ENCODE measurements at regions not wholly inside any gene's neighbourhood (a gene's known extent, or its start where the extent isn't known, plus 50 kb on each side); places are given as distances from the start of the nearest gene placed in this dataset.

GRCh38 chr15:70212963-70213315 is 115.2 kb upstream of the TLE3 start:
- Histone ChIP-seq H3K9me3 (ENCODE audit: insufficient read depth in 2 of 2, low read depth in 1 of 2, low read length in 1 of 2) (no peaks in the 10 kb centered on the region), H3K23me2 (ENCODE audit: low read depth, low read length) (no peaks in the 10 kb centered on the region), H4K5ac (ENCODE audit: insufficient read length, low read depth, low read length) (no peak overlapping the region), H3K56ac (replicated peaks; ENCODE audit: insufficient read length, low read depth, low read length) (no peak overlapping the region), H2AK5ac (ENCODE audit: low read depth, low read length) (no peak overlapping the region), H3K4ac (replicated peaks; ENCODE audit: insufficient read length, low read depth, low read length) (no peak overlapping the region), H2BK20ac (ENCODE audit: low read length) (no peak overlapping the region), H3K4me3 (ENCODE audit: extremely low read depth in 1 of 4, insufficient read depth in 2 of 4, low read depth in 3 of 4, low read length in 4 of 4) (no peak overlapping the region), H2BK5ac (ENCODE audit: low read depth, low read length) (no peak overlapping the region), H2BK15ac (ENCODE audit: low read length) (no peak overlapping the region), H3K9ac (replicated peaks in 1 of 4; ENCODE audit: extremely low read depth in 1 of 4, low read depth in 3 of 4, low read length in 3 of 4) (no peak overlapping the region), H3K14ac (ENCODE audit: insufficient read length) (no peak overlapping the region), H3K36me3 (ENCODE audit: control insufficient read depth in 2 of 4, insufficient read depth in 4 of 4, low read length in 3 of 4) (no peaks in the 10 kb centered on the region), H3K79me2 (ENCODE audit: control insufficient read depth in 1 of 2, insufficient read depth in 2 of 2, low read length in 2 of 2) (no peaks in the 10 kb centered on the region), H2AFZ (ENCODE audit: low read length) (no peak overlapping the region), H4K91ac (replicated peaks; ENCODE audit: insufficient read length, low read length) (no peak overlapping the region), H4K8ac (ENCODE audit: extremely low read depth, insufficient read depth, low read length) (no peak overlapping the region), H3K18ac (ENCODE audit: extremely low read depth, low read length) (no peak overlapping the region), H3K27ac (ENCODE audit: low read depth, low read length) (no peak overlapping the region), H3K4me1 (replicated peaks in 1 of 4; ENCODE audit: control insufficient read depth in 3 of 4, insufficient read depth in 4 of 4, low read length in 3 of 4) (peaks cover 0 to 7% (median 1%) of the 10 kb centered on the region in 4 experiments; a peak in 4 of 7 replicates), H3K23ac (ENCODE audit: insufficient read length) (no peak overlapping the region), H3K27me3 (replicated peaks in 1 of 4; ENCODE audit: control insufficient read depth in 3 of 4, extremely low read depth in 1 of 4, insufficient read depth in 3 of 4, low read length in 3 of 4) (no peaks in the 10 kb centered on the region), H4K20me1 (replicated peaks in 1 of 2; ENCODE audit: control insufficient read depth in 1 of 2, insufficient read depth in 2 of 2, low read length in 2 of 2) (no peaks in the 10 kb centered on the region), H3K4me2 (ENCODE audit: insufficient read depth in 1 of 2, low read depth in 2 of 2, low read length in 2 of 2) (peak overlapping the region in 1 of 2 experiments; percentile 8; a peak in 1 of 4 replicates), H3K79me1 (ENCODE audit: low read depth, low read length) (no peaks in the 10 kb centered on the region), H2BK12ac (ENCODE audit: low read depth, low read length) (no peak overlapping the region), H2BK120ac (replicated peaks; ENCODE audit: low read depth, low read length) (no peak overlapping the region)
- no peak for DNase-seq (ENCODE audit: low read depth in 1 of 2, low spot score in 2 of 2)
- ChIA-PET CTCF (ENCODE audit: partially characterized antibody) (interaction anchor here (0.5 to 1.2 kb wide), 5 partner anchors 30 to 335 kb away, joined by 3 to 5 read pairs (median 4); no protein-coding TSS in a partner anchor), POLR2A (ENCODE audit: partially characterized antibody) (interaction anchor here (0.6 to 1.6 kb wide), 2 partner anchors 14 to 165 kb away, joined by 3 read pairs; no protein-coding TSS in a partner anchor)
- WGBS, 2 experiments (ENCODE audit: extremely low coverage in 1 of 2, insufficient coverage in 1 of 2, insufficient read length in 1 of 2, insufficient replicate concordance in 2 of 2, low coverage in 1 of 2, low lambda C conversion rate in 2 of 2, missing lambda C conversion rate in 1 of 2), result 66% methylated on average over 10 of the region's 10 CpGs; no CpG with 5 or more reads in 1 of the 2 experiments
- FAIRE-seq, result no peak
- no peak for TF ChIP-seq TCF12 (IDR thresholded peaks at IDR 0.05; ENCODE audit: low read depth, low read length)
- no peak for TF ChIP-seq BCL11A (IDR thresholded peaks at IDR 0.05; ENCODE audit: low read depth in 2 of 2, low read length in 2 of 2)
- TF ChIP-seq POLR2AphosphoS5 (IDR thresholded peaks at IDR 0.05; ENCODE audit: low read depth, low read length), result no peak
- no peak for TF ChIP-seq KDM5A (IDR thresholded peaks at IDR 0.05; ENCODE audit: low read length)
- no peak for TF ChIP-seq EGR1 (IDR thresholded peaks at IDR 0.05; ENCODE audit: borderline replicate concordance, low read depth, low read length)
- no peak for TF ChIP-seq ASH2L (IDR thresholded peaks at IDR 0.05; ENCODE audit: low read length)
- TF ChIP-seq SRF (IDR thresholded peaks at IDR 0.05; ENCODE audit: low read depth, low read length), result no peak
- no peak for TF ChIP-seq POLR2A (IDR thresholded peaks at IDR 0.05; ENCODE audit: control extremely low read depth in 1 of 2, low read depth in 2 of 2, low read length in 2 of 2)
- TF ChIP-seq TBP (IDR thresholded peaks at IDR 0.05; ENCODE audit: low read depth, low read length), result no peak
- TF ChIP-seq BACH1 (IDR thresholded peaks at IDR 0.05; ENCODE audit: low read length), result no peak
- TF ChIP-seq SIN3A (conservative IDR thresholded peaks at IDR 0.05 in 1 of 2, IDR thresholded peaks at IDR 0.05 in 1 of 2; ENCODE audit: low read depth in 1 of 2, low read length in 2 of 2), result no peak
- no peak for TF ChIP-seq CEBPB (IDR thresholded peaks at IDR 0.05; ENCODE audit: low read depth, low read length)
- no peak for TF ChIP-seq E2F6 (IDR thresholded peaks at IDR 0.05)
- TF ChIP-seq HDAC6 (IDR thresholded peaks at IDR 0.05; ENCODE audit: low read depth, low read length), result no peak
- TF ChIP-seq PHF8 (conservative IDR thresholded peaks at IDR 0.05; ENCODE audit: low read depth, low read length), result no peak
- no peak for TF ChIP-seq JUND (IDR thresholded peaks at IDR 0.05; ENCODE audit: low read length)

Measured in H1 (cell line).